ENCODE measurements at regions not wholly inside any gene's neighbourhood (a gene's known extent, or its start where the extent isn't known, plus 50 kb on each side); places are given as distances from the start of the nearest gene placed in this dataset.

DNA sequence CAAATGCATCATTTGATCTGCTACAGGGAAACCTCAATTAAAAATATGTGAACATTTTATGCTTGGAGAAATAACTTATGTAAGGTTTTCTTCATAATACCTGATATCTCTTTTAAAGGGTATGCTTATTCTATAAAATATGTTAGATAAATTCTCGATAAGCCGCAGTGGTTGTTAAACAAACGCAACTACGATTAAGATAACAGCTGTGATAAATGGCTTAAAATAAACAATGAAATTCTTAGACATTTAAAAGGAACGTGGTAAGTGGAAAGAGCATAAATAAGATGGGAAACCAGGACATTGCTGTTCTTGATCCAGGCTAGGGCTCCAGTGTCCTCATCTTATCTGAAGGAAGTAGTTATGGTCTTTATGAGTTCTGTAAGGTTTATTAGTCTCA lies 415.9 kb downstream of the CD83 start:
- TF ChIP-seq CTCF (IDR thresholded peaks at IDR 0.05; ENCODE audit: low read depth, low read length, missing control alignments): no peak
- in situ Hi-C loops (cut with HindIII; ENCODE audit: low pct_ligation_motif_present, low sequenced_read_pairs): no loop called here

GRCh38 chr6:14537030-14537429 lies 419.5 kb downstream of the CD83 start:
- no peak for DNase-seq
- Histone ChIP-seq H3K4me3 (ENCODE audit: low read depth, low read length) (no peak overlapping the region), H3K27me3 (replicated peaks) (no peaks in the 10 kb centered on the region), H3K36me3 (replicated peaks) (no peaks in the 10 kb centered on the region), H3K27ac (no peak overlapping the region)
- no peak for TF ChIP-seq CTCF (IDR thresholded peaks at IDR 0.05; ENCODE audit: low read depth, low read length, missing control alignments)
- in situ Hi-C loops (cut with HindIII; ENCODE audit: low pct_ligation_motif_present, low sequenced_read_pairs): no loop called here

More for the DNA sequence above, 415.9 kb downstream of the CD83 start:
- Histone ChIP-seq H3K36me3 (replicated peaks) (no peaks in the 10 kb centered on the region), H3K4me3 (ENCODE audit: low read depth, low read length) (no peak overlapping the region), H3K27ac (no peak overlapping the region), H3K27me3 (replicated peaks) (no peaks in the 10 kb centered on the region)
- DNase-seq: no peak

DNA sequence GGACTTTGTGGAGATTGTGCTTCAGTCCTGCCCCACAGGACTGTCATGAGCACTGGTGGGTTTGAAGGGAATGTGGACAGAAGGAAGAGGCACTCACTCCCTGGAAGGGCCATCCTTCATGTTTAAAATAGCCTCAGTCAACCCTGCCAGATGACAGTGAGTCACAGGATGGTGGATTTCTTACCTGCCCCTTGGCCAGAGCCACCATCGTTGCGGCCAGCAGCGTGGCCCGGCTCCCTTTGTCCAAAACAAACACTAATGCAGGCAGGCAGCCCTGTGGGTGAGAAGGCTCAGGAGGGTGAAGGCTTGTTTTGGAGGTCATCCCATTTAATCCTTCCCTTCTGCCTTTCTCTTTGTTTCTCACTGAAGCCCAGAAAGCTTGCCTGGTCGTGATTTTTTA lies 422.7 kb downstream of the CD83 start:
- Histone ChIP-seq H3K27ac (no peak overlapping the region), H3K4me3 (ENCODE audit: low read depth, low read length) (no peak overlapping the region), H3K36me3 (replicated peaks) (no peaks in the 10 kb centered on the region), H3K27me3 (replicated peaks) (no peaks in the 10 kb centered on the region)
- no peak for TF ChIP-seq CTCF (IDR thresholded peaks at IDR 0.05; ENCODE audit: low read depth, low read length, missing control alignments)
- in situ Hi-C loops (cut with HindIII; ENCODE audit: low pct_ligation_motif_present, low sequenced_read_pairs): no loop called here
- peak; percentile 4 for DNase-seq

DNA sequence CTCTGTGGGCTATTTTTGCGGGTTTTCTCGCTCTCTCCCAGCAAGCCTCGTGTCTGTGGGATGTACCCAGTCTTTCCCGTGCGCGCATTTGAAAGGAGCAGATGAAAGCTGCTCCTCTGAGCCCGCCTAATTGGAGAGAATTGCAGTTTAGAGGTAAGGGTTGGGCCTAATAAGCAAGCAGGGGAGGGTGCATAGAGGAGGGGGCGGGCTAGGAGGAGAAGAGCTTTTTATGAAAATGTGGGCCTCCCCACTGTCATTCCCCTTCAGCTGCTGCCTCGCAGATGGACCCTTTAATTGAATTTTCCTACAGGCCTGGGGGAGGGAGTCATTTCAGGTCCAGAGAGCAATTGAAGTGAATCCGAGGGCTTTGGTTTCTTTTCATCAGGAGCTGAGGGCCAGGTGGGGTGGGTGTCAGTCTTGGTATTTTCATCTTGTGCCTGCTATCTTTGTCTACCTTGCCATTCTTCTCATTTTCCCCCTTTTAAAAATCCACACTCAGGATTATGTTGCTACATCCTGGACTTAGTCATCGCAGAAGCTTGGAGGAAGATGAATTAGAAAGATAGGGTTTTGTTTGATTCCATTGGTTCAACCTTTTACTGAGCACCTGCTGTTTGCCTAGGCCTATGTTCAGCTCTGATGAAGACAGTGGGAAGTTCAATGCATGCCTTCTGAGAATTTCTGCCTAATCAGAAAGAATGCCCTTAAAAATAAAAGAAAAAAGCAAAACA lies 423.4 kb downstream of the CD83 start:
- DNase-seq: no peak
- no peaks in the 10 kb centered on the region for H3K36me3 ChIP-seq (replicated peaks)
- H3K4me3 ChIP-seq (ENCODE audit: low read depth, low read length): no peak overlapping the region
- TF ChIP-seq CTCF (IDR thresholded peaks at IDR 0.05; ENCODE audit: low read depth, low read length, missing control alignments): no peak
- H3K27me3 ChIP-seq (replicated peaks): no peaks in the 10 kb centered on the region
- in situ Hi-C loops (cut with HindIII; ENCODE audit: low pct_ligation_motif_present, low sequenced_read_pairs): no loop called here
- H3K27ac ChIP-seq: no peak overlapping the region

GRCh38 chr6:14542670-14543366 lies 425.2 kb downstream of the CD83 start:
- in situ Hi-C loops (cut with HindIII; ENCODE audit: low pct_ligation_motif_present, low sequenced_read_pairs): no loop called here
- TF ChIP-seq CTCF (IDR thresholded peaks at IDR 0.05; ENCODE audit: low read depth, low read length, missing control alignments): no peak
- DNase-seq: peak; percentile 76
- H3K27ac ChIP-seq: no peak overlapping the region
- H3K27me3 ChIP-seq (replicated peaks): no peaks in the 10 kb centered on the region
- no peak overlapping the region for H3K4me3 ChIP-seq (ENCODE audit: low read depth, low read length)
- no peaks in the 10 kb centered on the region for H3K36me3 ChIP-seq (replicated peaks)
